ENCODE measurements at regions not wholly inside any gene's neighbourhood (a gene's known extent, or its start where the extent isn't known, plus 50 kb on each side); places are given as distances from the start of the nearest gene placed in this dataset.

DNA sequence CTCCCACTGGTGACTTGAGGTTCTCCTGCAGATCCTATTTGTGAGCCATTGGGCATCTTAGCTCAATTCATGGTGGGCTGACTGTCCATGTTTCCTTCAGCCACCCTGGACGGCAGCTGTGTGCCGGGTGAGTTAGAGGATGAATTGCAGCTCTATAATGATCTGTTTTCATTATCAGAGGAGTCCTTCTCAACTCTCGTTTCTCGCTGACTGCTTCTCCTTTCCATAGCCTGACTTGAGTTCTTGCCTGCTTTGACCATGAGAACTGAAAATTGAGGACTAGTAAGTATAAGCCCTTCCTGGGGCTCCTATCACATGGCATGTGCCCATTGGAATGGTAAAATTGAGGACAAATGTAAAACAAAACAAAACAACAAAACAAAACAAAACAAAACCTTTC is 121.8 kb downstream of the CDC42EP3 start:
- no peak overlapping the region for H3K4me3 Mint-ChIP-seq

DNA sequence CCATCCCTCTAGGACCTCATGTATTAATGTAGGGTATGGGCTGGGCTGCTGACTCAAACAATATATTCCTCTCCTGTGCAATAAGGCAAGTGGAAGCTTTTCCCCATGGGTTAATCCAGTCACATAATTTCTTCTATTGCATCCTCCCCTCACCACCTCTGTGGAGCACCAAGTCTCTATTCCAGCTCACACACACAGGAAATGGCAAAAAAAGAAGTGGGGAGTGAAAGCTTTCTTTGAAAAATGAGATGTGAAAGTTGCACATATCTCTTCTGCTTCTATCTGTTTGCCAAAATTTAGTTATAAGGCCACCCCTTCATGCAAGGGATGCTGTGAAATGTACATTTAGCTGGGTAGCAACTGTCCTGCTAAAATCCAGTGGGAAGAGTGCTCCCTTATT is 121.3 kb downstream of the CDC42EP3 start:
- Mint-ChIP-seq H3K36me3 (no peaks in the 10 kb centered on the region), H3K4me1 (peaks cover 16% of the 10 kb centered on the region), H3K27ac (no peak overlapping the region), H3K9me3 (no peaks in the 10 kb centered on the region), H3K27me3 (no peaks in the 10 kb centered on the region), H3K4me3 (no peak overlapping the region)
- no peak for DNase-seq

More for the DNA sequence above, 121.8 kb downstream of the CDC42EP3 start:
- Mint-ChIP-seq H3K9me3 (no peaks in the 10 kb centered on the region), H3K36me3 (no peaks in the 10 kb centered on the region), H3K27me3 (no peaks in the 10 kb centered on the region), H3K4me1 (peaks cover 16% of the 10 kb centered on the region), H3K27ac (no peak overlapping the region)
- DNase-seq, result no peak

DNA sequence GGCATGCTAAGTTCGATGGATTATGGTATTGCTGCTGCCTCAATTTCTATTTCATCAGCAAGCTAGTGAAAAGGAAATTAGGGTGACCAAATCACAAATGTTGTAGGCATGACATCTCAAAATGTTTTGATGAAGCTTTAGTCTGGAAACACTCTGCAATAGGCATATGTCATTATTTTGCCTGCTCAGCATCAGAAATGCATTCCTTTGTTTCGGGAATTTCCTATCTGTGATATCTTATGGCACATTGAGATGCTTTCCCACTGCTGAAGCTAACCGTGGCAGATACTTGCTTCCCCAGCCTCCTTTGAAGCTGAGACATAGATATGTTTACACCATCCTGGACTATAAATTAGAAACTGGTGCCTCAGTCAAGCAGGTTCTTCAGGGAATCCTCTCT is 119.7 kb downstream of the CDC42EP3 start:
- Mint-ChIP-seq H3K36me3 (no peaks in the 10 kb centered on the region), H3K9me3 (no peaks in the 10 kb centered on the region), H3K27me3 (no peaks in the 10 kb centered on the region), H3K4me3 (no peak overlapping the region), H3K4me1 (peaks cover 16% of the 10 kb centered on the region), H3K27ac (no peak overlapping the region)
- no peak for DNase-seq

DNA sequence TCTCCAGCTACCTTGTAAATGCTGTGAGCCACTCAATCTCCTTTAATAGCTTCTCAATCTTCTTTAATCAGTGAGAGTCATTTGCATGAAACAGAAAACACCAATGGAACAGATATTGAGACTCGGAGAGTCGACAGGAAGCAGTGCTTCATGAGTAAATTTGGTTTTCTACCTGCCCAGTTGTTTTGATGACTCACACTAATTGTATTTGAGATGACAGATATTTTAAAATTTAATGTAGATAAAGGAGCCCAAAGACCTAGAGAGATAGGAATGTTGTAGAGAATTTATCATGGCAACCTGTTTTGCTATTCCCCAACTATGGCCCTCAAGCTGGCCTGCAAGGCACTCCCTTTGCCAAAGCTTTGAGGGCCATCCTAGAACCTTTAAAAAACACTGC is 119.1 kb downstream of the CDC42EP3 start:
- H3K4me1 Mint-ChIP-seq, result peaks cover 17% of the 10 kb centered on the region
- H3K9me3 Mint-ChIP-seq, result no peaks in the 10 kb centered on the region
- no peak overlapping the region for H3K4me3 Mint-ChIP-seq
- no peaks in the 10 kb centered on the region for H3K27me3 Mint-ChIP-seq
- H3K36me3 Mint-ChIP-seq, result no peaks in the 10 kb centered on the region
- no peak overlapping the region for H3K27ac Mint-ChIP-seq
- DNase-seq, result no peak

- DNase-seq, result no peak
- no peaks in the 10 kb centered on the region for H3K27me3 Mint-ChIP-seq
These were observed 117.9 kb downstream of the CDC42EP3 start for GRCh38 chr2:37553411-37554154.

GRCh38 chr2:37554155-37554510 is 117.3 kb downstream of the CDC42EP3 start:
- H3K4me3 Mint-ChIP-seq, result no peak overlapping the region
- no peaks in the 10 kb centered on the region for H3K27me3 Mint-ChIP-seq
- no peak for DNase-seq
- no peaks in the 10 kb centered on the region for H3K36me3 Mint-ChIP-seq
- peaks cover 21% of the 10 kb centered on the region for H3K4me1 Mint-ChIP-seq
- H3K27ac Mint-ChIP-seq, result no peak overlapping the region
- no peaks in the 10 kb centered on the region for H3K9me3 Mint-ChIP-seq

More at GRCh38 chr2:37553411-37554154, 117.9 kb downstream of the CDC42EP3 start:
- Mint-ChIP-seq H3K36me3 (no peaks in the 10 kb centered on the region), H3K9me3 (no peaks in the 10 kb centered on the region), H3K4me1 (peaks cover 19% of the 10 kb centered on the region), H3K4me3 (no peak overlapping the region), H3K27ac (no peak overlapping the region)

GRCh38 chr2:37554687-37555086 is 116.8 kb downstream of the CDC42EP3 start:
- H3K27me3 Mint-ChIP-seq, result no peaks in the 10 kb centered on the region
- no peaks in the 10 kb centered on the region for H3K36me3 Mint-ChIP-seq
- H3K9me3 Mint-ChIP-seq, result no peaks in the 10 kb centered on the region
- H3K4me3 Mint-ChIP-seq, result no peak overlapping the region
- no peak for DNase-seq
- no peak overlapping the region for H3K27ac Mint-ChIP-seq
- H3K4me1 Mint-ChIP-seq, result peaks cover 20% of the 10 kb centered on the region

DNA sequence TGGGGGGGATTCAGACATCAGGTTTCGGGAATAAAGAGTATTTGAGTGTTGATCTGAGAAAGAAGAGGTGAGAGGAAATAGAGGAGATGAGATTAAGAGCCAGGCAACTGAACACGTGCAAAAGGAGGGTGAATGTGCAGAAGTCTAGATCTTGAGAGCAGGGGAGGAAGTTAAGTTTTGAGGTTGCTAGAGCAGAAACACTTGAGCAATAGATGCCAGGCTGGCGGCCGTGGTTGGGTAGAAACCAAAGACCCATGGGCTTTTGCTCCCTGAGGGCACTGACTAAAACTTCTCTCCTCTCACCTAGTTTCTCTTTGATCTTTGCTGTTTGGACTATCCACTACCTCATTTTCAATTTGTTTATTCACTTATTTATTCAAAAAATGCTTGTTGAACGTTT is 116.0 kb downstream of the CDC42EP3 start:
- H3K27me3 Mint-ChIP-seq, result no peaks in the 10 kb centered on the region
- no peaks in the 10 kb centered on the region for H3K9me3 Mint-ChIP-seq
- H3K4me3 Mint-ChIP-seq, result no peak overlapping the region
- H3K27ac Mint-ChIP-seq, result no peak overlapping the region
- H3K4me1 Mint-ChIP-seq, result peaks cover 14% of the 10 kb centered on the region
- H3K36me3 Mint-ChIP-seq, result no peaks in the 10 kb centered on the region
- no peak for DNase-seq

GRCh38 chr2:37556256-37556655 is 115.2 kb downstream of the CDC42EP3 start:
- Mint-ChIP-seq H3K36me3 (no peaks in the 10 kb centered on the region), H3K4me3 (no peak overlapping the region), H3K4me1 (peaks cover 20% of the 10 kb centered on the region), H3K27ac (no peak overlapping the region), H3K27me3 (no peaks in the 10 kb centered on the region), H3K9me3 (no peaks in the 10 kb centered on the region)
- DNase-seq, result no peak

DNA sequence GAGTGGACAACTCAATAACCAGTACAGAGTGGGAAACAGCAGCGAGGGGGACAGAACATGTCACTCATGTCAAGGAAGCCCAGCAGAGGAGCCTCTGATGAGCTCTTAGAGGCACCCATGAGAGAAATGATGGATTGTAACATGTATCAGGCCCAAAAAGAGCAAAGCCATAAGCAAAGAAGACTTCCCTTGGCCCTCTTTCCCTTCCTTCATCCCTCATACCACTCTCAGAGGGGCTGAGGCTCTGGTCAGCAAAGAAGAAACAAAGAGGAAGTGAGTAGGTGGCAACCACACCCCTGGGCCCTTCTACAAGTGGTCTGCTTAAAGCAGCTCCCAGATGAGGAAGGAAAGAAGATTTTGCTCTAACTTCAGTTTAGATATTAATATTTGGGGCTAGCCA is 112.8 kb downstream of the CDC42EP3 start:
- H3K9me3 Mint-ChIP-seq, result peaks cover 1% of the 10 kb centered on the region
- no peak overlapping the region for H3K4me3 Mint-ChIP-seq

DNA sequence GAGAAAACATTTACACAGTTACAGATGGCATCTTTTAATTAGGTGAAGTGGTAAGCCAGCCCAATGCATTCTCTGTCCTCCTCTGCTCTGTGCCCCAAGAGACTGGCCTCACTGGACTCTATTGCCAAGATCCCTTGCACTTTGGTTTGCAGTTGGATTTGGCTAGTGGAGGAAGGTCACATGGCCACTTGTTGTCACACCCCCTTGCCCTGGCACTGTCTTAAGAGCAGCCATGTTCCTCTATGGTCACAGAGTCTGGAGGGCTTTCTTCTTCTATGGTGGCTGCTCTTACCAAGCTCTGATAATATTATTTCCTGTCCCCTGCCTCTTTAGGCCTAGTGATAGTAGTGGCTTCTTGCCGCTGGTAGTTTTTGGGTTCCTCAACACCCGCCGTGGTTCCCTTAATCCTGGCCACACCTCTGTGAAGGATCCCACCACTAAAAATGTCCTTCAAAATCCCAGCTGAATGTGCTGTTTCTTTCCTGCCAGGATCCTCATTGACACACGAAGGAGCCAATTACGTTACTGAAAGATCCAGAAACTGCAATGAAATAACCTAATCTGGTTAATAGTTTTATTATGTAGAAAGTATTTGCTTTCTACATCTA is 111.1 kb downstream of the CDC42EP3 start:
- H3K4me1 Mint-ChIP-seq, result peaks cover 27% of the 10 kb centered on the region
- DNase-seq, result no peak
- no peaks in the 10 kb centered on the region for H3K36me3 Mint-ChIP-seq
- no peaks in the 10 kb centered on the region for H3K27me3 Mint-ChIP-seq
- no peak overlapping the region for H3K27ac Mint-ChIP-seq
- peaks cover 1% of the 10 kb centered on the region for H3K9me3 Mint-ChIP-seq
- H3K4me3 Mint-ChIP-seq, result no peak overlapping the region

More for the DNA sequence above, 112.8 kb downstream of the CDC42EP3 start:
- DNase-seq, result no peak
- Mint-ChIP-seq H3K36me3 (no peaks in the 10 kb centered on the region), H3K27me3 (no peaks in the 10 kb centered on the region), H3K4me1 (peaks cover 27% of the 10 kb centered on the region), H3K27ac (no peak overlapping the region)

- H3K9me3 Mint-ChIP-seq, result peaks cover 1% of the 10 kb centered on the region
These were observed 110.4 kb downstream of the CDC42EP3 start for GRCh38 chr2:37560863-37561614.

DNA sequence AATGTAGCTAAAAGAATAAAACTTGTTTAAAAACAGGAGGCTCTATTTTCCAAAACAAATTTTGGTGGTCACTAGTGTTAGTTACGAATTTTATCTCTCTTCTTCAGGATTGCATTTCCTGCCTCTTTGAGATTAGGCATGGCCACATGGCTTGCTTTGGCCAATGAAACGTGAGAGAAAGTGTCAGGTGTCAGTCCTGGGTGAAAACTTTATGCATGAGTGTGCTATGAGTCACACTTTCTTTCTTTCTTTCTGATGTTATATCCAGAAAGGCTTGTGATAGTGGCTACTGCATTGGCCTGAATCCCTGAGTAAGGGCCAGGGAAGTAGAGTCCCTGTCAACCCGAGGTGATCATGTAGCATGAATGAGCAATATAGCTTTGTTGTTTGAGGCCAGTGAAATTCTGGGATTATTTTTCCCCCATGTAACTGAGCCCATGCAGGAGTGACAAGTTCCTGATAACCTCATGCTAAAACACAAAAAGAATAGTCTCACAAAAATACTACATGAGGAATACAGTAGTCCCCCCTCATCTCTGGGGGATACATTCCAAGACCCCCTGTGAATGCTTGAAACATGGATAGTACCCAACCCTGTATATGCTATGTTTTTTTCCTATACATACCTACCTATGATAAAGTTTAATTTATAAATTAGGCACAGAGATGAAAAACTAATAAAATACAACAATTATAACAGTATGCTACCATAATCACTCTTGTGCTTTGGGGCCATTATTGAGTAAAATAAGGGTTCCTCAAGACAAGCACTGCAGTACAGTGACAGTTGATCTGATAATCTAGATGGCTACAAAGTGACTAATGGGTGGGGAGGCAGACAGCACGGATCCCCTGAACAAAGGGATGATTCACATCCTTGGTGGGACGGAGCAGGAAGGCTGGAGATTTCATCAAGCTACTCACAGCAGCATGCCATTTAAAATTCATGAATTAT is 109.5 kb downstream of the CDC42EP3 start:
- no peaks in the 10 kb centered on the region for H3K36me3 Mint-ChIP-seq
- no peaks in the 10 kb centered on the region for H3K27me3 Mint-ChIP-seq
- H3K4me3 Mint-ChIP-seq, result no peak overlapping the region
- no peak overlapping the region for H3K27ac Mint-ChIP-seq
- H3K4me1 Mint-ChIP-seq, result peaks cover 27% of the 10 kb centered on the region
- H3K9me3 Mint-ChIP-seq, result peaks cover 4% of the 10 kb centered on the region
- DNase-seq, result peak; percentile 50

More at GRCh38 chr2:37560863-37561614, 110.4 kb downstream of the CDC42EP3 start:
- Mint-ChIP-seq H3K4me3 (no peak overlapping the region), H3K4me1 (peaks cover 27% of the 10 kb centered on the region), H3K27me3 (no peaks in the 10 kb centered on the region), H3K27ac (no peak overlapping the region), H3K36me3 (no peaks in the 10 kb centered on the region)
- no peak for DNase-seq

DNA sequence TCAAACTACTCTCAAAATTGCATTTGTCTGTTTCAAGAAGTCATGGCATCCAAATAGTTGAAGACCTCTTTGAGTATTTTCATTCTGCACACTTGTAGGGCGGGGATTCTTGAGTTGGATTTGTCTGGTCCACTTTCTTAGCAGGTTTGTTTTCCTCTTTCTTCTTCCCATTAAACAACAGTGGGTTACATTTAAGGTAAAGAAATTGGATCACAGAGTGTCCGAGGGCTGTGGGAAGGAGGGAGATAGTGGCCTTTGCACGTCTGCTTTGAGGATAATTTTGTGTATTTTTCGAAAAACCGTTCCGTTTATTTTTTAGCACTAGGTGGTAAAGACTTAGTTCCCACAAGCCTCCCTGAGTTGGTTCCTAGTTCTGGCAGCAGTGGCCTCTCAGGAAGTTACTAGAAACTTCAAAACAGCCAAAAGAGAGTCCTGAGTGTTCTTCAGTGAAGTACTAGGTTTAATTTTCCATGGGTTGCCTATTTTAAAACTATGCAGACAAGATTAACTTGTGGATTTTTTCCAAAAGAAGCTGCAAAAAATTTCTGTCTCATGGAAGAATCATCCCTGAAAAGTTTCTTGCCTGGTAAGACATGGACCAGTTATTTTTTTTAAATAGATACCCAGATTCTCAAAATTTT is 107.9 kb downstream of the CDC42EP3 start:
- H3K4me1 Mint-ChIP-seq, result peaks cover 29% of the 10 kb centered on the region
- H3K27ac Mint-ChIP-seq, result no peak overlapping the region
- no peak for DNase-seq
- H3K9me3 Mint-ChIP-seq, result peaks cover 5% of the 10 kb centered on the region
- H3K4me3 Mint-ChIP-seq, result no peak overlapping the region
- H3K36me3 Mint-ChIP-seq, result no peaks in the 10 kb centered on the region
- no peaks in the 10 kb centered on the region for H3K27me3 Mint-ChIP-seq
